ENCODE measurements at regions not wholly inside any gene's neighbourhood (a gene's known extent, or its start where the extent isn't known, plus 50 kb on each side); places are given as distances from the start of the nearest gene placed in this dataset.

DNA sequence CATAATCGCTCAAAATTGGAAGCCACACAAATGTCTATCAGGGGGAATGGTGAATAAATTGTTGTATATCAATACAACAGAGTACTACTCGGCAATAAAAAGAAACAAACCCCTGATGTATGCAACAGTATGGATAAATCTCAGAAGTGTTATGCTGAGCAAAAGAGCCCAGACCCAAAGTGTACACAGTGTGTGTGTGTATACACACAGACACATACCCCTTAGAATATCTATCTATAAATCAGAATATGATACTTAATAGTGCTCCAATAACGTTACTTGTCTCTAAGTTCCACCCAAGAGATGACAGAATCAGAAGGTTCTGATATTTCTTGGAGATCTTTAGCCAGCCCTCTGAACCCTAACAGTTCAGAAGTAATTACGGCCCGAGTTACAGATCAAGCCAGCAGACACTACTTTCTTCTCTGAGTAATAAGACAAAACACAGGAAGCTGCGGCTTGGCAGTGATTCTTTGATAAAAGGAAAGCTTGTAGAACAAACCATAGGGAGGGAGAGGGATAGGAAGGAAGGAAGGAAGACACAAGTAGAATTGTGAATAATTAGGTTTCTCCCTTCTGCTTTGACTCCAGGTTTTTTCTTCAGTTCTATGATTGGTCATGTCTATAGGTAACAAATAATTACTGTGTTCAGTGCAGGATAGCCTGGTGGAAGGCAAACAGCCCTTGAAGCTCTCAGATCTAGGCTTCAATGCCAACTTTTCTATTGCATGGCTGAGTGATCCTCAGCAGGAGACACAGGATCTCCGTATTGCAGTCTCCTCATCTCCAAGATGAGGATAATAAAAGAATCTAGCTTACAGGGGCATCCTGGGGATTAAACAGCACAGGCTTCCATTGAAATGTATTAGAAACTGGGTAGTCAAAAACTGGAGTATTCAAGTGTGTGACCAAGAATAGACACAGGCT is 75.6 kb upstream of the TEAD1 start:
- H3K27ac Mint-ChIP-seq = no peak overlapping the region
- no peaks in the 10 kb centered on the region for H3K27me3 Mint-ChIP-seq
- peaks cover 19% of the 10 kb centered on the region for H3K4me1 Mint-ChIP-seq (ENCODE audit: unreplicated experiment)
- H3K36me3 Mint-ChIP-seq = no peaks in the 10 kb centered on the region
- DNase-seq (ENCODE audit: extremely low spot score, unreplicated experiment) = no peak
- H3K4me3 Mint-ChIP-seq = no peak overlapping the region
- H3K9me3 Mint-ChIP-seq = no peaks in the 10 kb centered on the region
- TF ChIP-seq CTCF (conservative IDR thresholded peaks at IDR 0.05) = no peak

DNA sequence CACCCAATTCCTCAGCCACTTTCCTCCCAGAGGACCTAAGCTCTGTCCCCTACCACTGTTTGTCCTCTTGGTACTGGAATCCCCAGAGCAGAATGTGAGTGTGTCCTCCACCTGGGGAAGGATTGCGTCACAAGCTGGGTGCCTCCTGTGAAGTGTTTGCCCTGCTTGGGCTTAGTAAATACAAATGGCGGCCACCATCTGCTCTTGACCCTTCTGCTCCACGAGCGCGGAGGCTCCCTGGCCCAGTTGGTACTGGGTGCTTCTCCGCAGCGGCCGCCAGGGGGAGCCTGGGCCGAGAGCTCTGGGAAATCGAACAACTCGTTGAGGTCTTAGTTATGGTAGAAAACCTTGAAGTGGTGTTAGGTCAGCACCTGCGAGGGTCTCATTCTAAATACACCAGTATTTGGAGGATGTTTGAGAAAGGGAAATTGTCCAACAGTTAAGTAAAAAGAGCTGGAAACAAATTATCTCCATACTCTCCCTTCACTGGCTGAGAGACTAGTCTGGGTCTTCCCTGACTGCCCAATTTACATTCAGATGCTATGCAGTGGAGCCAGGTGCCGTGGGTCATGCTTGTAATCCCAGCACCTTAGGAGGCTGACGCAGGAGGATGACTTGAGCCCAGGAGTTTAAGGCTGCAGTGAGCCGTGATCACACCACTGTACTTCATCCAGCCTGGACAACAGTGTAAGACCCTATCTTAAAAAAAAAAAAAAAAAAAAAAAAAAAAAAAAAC is 74.6 kb upstream of the TEAD1 start:
- Mint-ChIP-seq H3K36me3 (no peaks in the 10 kb centered on the region), H3K27me3 (no peaks in the 10 kb centered on the region), H3K4me1 (ENCODE audit: unreplicated experiment) (peaks cover 19% of the 10 kb centered on the region), H3K9me3 (no peaks in the 10 kb centered on the region), H3K4me3 (no peak overlapping the region), H3K27ac (no peak overlapping the region)
- no peak for DNase-seq (ENCODE audit: extremely low spot score, unreplicated experiment)
- peak; percentile 84 for TF ChIP-seq CTCF (conservative IDR thresholded peaks at IDR 0.05)

DNA sequence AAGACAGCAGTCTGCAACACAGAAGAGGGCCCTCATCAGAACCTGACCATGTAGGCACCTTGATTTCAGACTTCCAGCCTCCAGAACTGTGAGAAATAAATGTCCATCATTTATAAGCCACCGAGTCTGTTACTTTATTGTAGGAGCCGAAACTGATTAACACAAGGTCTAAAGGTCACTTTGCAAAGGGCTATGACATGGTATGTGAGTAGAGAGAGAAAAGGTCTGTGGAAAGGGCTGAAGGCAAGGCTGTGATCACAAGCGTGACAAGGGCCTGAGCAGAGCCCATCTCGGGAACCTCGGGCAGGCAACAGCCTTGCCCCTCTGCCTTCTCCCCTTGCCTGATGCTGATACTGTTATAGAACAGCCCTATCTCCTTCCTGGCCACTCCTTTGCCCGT is 73.4 kb upstream of the TEAD1 start:
- DNase-seq (ENCODE audit: extremely low spot score, unreplicated experiment) = no peak
- no peaks in the 10 kb centered on the region for H3K9me3 Mint-ChIP-seq
- no peak overlapping the region for H3K4me3 Mint-ChIP-seq
- TF ChIP-seq CTCF (conservative IDR thresholded peaks at IDR 0.05) = no peak
- H3K36me3 Mint-ChIP-seq = no peaks in the 10 kb centered on the region
- H3K4me1 Mint-ChIP-seq (ENCODE audit: unreplicated experiment) = peaks cover 19% of the 10 kb centered on the region
- no peaks in the 10 kb centered on the region for H3K27me3 Mint-ChIP-seq
- no peak overlapping the region for H3K27ac Mint-ChIP-seq

DNA sequence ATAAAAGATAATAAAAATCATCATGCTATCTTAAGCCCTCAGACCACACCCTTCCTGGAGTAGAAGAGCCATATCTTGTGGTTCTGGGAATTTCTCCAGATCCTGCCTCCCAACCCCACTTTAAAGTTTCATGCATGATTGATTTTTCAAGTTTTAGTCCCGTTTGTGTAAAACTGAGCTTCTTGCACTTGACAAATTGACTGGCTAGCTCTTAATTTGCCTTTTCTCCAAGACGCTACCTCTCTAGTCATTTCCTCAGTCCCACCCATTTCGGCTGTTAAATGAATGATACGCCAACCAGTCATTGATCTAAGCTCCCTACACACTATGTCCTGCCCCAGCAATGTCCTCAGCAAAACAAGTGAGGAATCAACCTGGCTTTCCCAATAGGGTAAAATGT is 71.8 kb upstream of the TEAD1 start:
- no peaks in the 10 kb centered on the region for H3K27me3 Mint-ChIP-seq
- no peak for DNase-seq (ENCODE audit: extremely low spot score, unreplicated experiment)
- no peaks in the 10 kb centered on the region for H3K36me3 Mint-ChIP-seq
- H3K4me3 Mint-ChIP-seq = no peak overlapping the region
- no peaks in the 10 kb centered on the region for H3K9me3 Mint-ChIP-seq
- no peak overlapping the region for H3K27ac Mint-ChIP-seq
- peaks cover 19% of the 10 kb centered on the region for H3K4me1 Mint-ChIP-seq (ENCODE audit: unreplicated experiment)
- TF ChIP-seq CTCF (conservative IDR thresholded peaks at IDR 0.05) = no peak

GRCh38 chr11:12603143-12604088 is 70.8 kb upstream of the TEAD1 start:
- H3K27ac Mint-ChIP-seq = no peak overlapping the region
- no peaks in the 10 kb centered on the region for H3K36me3 Mint-ChIP-seq
- H3K27me3 Mint-ChIP-seq = no peaks in the 10 kb centered on the region
- DNase-seq (ENCODE audit: extremely low spot score, unreplicated experiment) = no peak
- no peak overlapping the region for H3K4me3 Mint-ChIP-seq
- no peak for TF ChIP-seq CTCF (conservative IDR thresholded peaks at IDR 0.05)
- peaks cover 19% of the 10 kb centered on the region for H3K4me1 Mint-ChIP-seq (ENCODE audit: unreplicated experiment)
- H3K9me3 Mint-ChIP-seq = no peaks in the 10 kb centered on the region

Data from type B pancreatic cell (in vitro differentiated cells).